IMR-90 (cell line): ENCODE measurements at regions not wholly inside any gene's neighbourhood (a gene's known extent, or its start where the extent isn't known, plus 50 kb on each side); places are given as distances from the start of the nearest gene placed in this dataset.

Experiments
- ATAC-seq: fragments of 200-7000 bp; cut with Tn5 transposase; 2 replicates; pipeline ENCODE4 v1.9.1; 2020; ENCODE audit warnings: low read depth, mild to moderate bottlenecking, moderate library complexity
- BruUV-seq: library from RNA; stranded (reverse); fragments of 400-500 nt; replicated peaks from 2 replicates; lab custom pipeline; 2021; lab: Mats Ljungman, UMichigan
- CTCF ChIA-PET: fragments of 300-600 bp; formaldehyde crosslinking; extraction: SDS; loops from one replicate; lab custom pipeline; 2021; ENCODE audit warnings: antibody characterized with exemption; lab: Yijun Ruan, JAX
- POLR2A ChIA-PET: fragments of 300-600 bp; sonication (Branson Sonifier 250); formaldehyde crosslinking; loops from one replicate; lab custom pipeline; 2022; ENCODE audit warnings: antibody characterized with exemption; ENCODE audit not compliant: unreplicated experiment; lab: Charles Lee
- DNase-seq: peaks from one replicate; pipeline ENCODE4 v3.0.0; 2013
- H2AFZ ChIP-seq: replicated peaks from 2 replicates; pipeline ENCODE3; 2013; ENCODE audit warnings: low read length, mild to moderate bottlenecking; ENCODE audit not compliant: poor library complexity
- H2AK5ac ChIP-seq: 2 replicates; pipeline ENCODE4 v1.6.1; 2013; ENCODE audit warnings: low read depth, low read length, inconsistent platforms
- H2AK9ac ChIP-seq: replicated peaks from 2 replicates; pipeline ENCODE3; 2013; ENCODE audit warnings: mild to moderate bottlenecking, low read depth, low read length, moderate library complexity; ENCODE audit not compliant: poor library complexity
- H2BK120ac ChIP-seq: 2 replicates; pipeline ENCODE4 v1.6.1; 2013; ENCODE audit warnings: low read depth, low read length, inconsistent platforms
- H2BK15ac ChIP-seq: 3 replicates; pipeline ENCODE4 v1.6.1; 2013; ENCODE audit warnings: low read depth, low read length, inconsistent platforms
- H2BK20ac ChIP-seq: 2 replicates; pipeline ENCODE4 v1.6.1; 2013; ENCODE audit warnings: low read depth, mild to moderate bottlenecking, inconsistent platforms, low read length, moderate library complexity
- H2BK5ac ChIP-seq: 2 replicates; pipeline ENCODE4 v1.6.1; 2013; ENCODE audit warnings: mild to moderate bottlenecking, low read depth, low read length, inconsistent platforms; ENCODE audit not compliant: poor library complexity, severe bottlenecking
- H3K14ac ChIP-seq: replicated peaks from 2 replicates; pipeline ENCODE4 v1.6.1; 2013; ENCODE audit warnings: low read depth, low read length, inconsistent platforms
- H3K18ac ChIP-seq: 2 replicates; pipeline ENCODE4 v1.6.1; 2013; ENCODE audit warnings: low read depth, low read length, control low read depth
- H3K23ac ChIP-seq: 2 replicates; pipeline ENCODE4 v1.6.1; 2013; ENCODE audit warnings: low read depth, low read length, inconsistent platforms
- H3K27ac ChIP-seq: 2 replicates; pipeline ENCODE4 v1.5.1; 2013; ENCODE audit warnings: mild to moderate bottlenecking, control low read depth, low read length; ENCODE audit not compliant: insufficient read depth
- H3K27me3 ChIP-seq: 2 replicates; pipeline ENCODE4 v1.6.1; 2013; ENCODE audit warnings: low read length; ENCODE audit not compliant: control insufficient read depth, insufficient read depth
- H3K36me3 ChIP-seq: 2 replicates; pipeline ENCODE4 v1.6.1; 2013; ENCODE audit warnings: low read length, mixed read lengths; ENCODE audit not compliant: control insufficient read depth, insufficient read depth
- H3K4ac ChIP-seq: 2 replicates; pipeline ENCODE4 v1.6.1; 2013; ENCODE audit warnings: low read depth, low read length, inconsistent platforms
- H3K4me1 ChIP-seq: 2 replicates; pipeline ENCODE4 v1.6.1; 2013; ENCODE audit warnings: low read length, mixed read lengths; ENCODE audit not compliant: control insufficient read depth, insufficient read depth
- H3K4me2 ChIP-seq: 2 replicates; pipeline ENCODE4 v1.6.1; 2013; ENCODE audit warnings: low read depth, mild to moderate bottlenecking, control low read depth, low read length, moderate library complexity
- H3K4me3 ChIP-seq: 2 replicates; pipeline ENCODE4 v1.5.1; 2013; ENCODE audit warnings: low read depth, mild to moderate bottlenecking, control low read depth, low read length, moderate library complexity; ENCODE audit not compliant: insufficient read depth
- H3K56ac ChIP-seq: 2 replicates; pipeline ENCODE4 v1.6.1; 2013; ENCODE audit warnings: low read length, inconsistent platforms; ENCODE audit not compliant: insufficient read depth; ENCODE audit errors: extremely low read depth
- H3K79me1 ChIP-seq, 2 experiments: 2 replicates each; pipeline ENCODE4 v1.6.1; 2013; ENCODE audit warnings: low read length in 2 of 2, inconsistent platforms in 1 of 2, low read depth in 1 of 2
- H3K9ac ChIP-seq: 2 replicates; pipeline ENCODE4 v1.6.1; 2013; ENCODE audit warnings: low read depth, low read length, control low read depth
- H3K9me1 ChIP-seq: 2 replicates; pipeline ENCODE4 v1.6.1; 2013; ENCODE audit warnings: low read length, inconsistent platforms; ENCODE audit not compliant: insufficient read depth
- H3K9me3 ChIP-seq: 2 replicates; pipeline ENCODE4 v1.6.1; 2013; ENCODE audit warnings: low read length; ENCODE audit not compliant: control insufficient read depth, insufficient read depth
- H4K20me1 ChIP-seq: 2 replicates; pipeline ENCODE4 v1.6.1; 2013; ENCODE audit warnings: low read length, inconsistent platforms; ENCODE audit not compliant: insufficient read depth
- H4K5ac ChIP-seq: 2 replicates; pipeline ENCODE4 v1.6.1; 2013; ENCODE audit warnings: mild to moderate bottlenecking, low read depth, low read length, control low read depth
- H4K8ac ChIP-seq, 2 experiments: 2 replicates each; pipeline ENCODE4 v1.6.1; 2013; ENCODE audit warnings: low read depth in 2 of 2, low read length in 2 of 2, control low read depth in 1 of 2, inconsistent platforms in 1 of 2
- H4K91ac ChIP-seq: 2 replicates; pipeline ENCODE4 v1.6.1; 2013; ENCODE audit warnings: low read depth, low read length, inconsistent platforms; ENCODE audit not compliant: insufficient read depth
- MAFK ChIP-seq: IDR thresholded peaks from 2 replicates; pipeline ENCODE4 v1.6.1; 2012; ENCODE audit warnings: low read depth, low read length, improper control_type of control experiment
- dilution Hi-C: fragments of 300-500 bp; cut with HindIII; formaldehyde crosslinking; loops from one replicate; pipeline ENCODE4 v1.14.3; 2018; ENCODE audit warnings: low sequenced_read_pairs; ENCODE audit not compliant: unreplicated experiment
- in situ Hi-C: fragments of 300-500 bp; cut with MboI; formaldehyde crosslinking; loops from 3 replicates; pipeline ENCODE4 v1.14.3; 2019; ENCODE audit warnings: low sequenced_read_pairs, inconsistent platforms, mixed read lengths
- intact Hi-C: fragments of 100-400 bp; cut with micrococcal nuclease; formaldehyde crosslinking; loops from 2 replicates; pipeline ENCODE4 v1.10.0; 2022
- TF ChIP-seq, protein P1 (sequence below): fragments of 150-350 bp; IDR thresholded peaks from 2 replicates; pipeline ENCODE4 v1.6.1; 2016; ENCODE audit warnings: low read depth, mild to moderate bottlenecking, low read length, moderate library complexity, borderline replicate concordance

DNA sequence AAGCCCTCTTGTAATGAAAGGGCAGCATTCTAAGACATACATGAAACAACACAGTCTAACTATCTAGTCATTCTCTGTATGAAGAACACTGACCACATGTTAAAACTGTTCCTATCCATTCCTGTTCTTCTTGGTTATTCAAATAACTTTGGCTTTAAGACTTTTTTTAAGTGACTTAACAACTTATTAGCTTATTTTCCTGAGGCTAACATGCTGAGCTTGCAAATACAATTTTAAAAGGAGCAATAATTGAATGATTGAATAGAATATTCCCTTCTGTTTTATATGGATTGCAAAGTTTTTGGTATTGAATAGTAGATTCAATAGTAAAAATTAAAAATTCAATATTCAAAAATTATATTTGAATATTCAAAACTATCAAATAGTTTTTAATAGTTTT, 92.3 kb downstream of the HTR5A start:
- Histone ChIP-seq H2BK120ac (no peak overlapping the region), H2BK15ac (no peak overlapping the region), H3K27ac (no peak overlapping the region), H2BK20ac (no peak overlapping the region), H2AFZ (no peak overlapping the region), H3K4ac (no peak overlapping the region), H2AK9ac (no peak overlapping the region), H4K91ac (no peak overlapping the region), H3K23ac (no peak overlapping the region), H3K9ac (no peak overlapping the region), H3K36me3 (no peaks in the 10 kb centered on the region), H3K4me3 (no peak overlapping the region), H3K9me1 (no peaks in the 10 kb centered on the region), H4K8ac (no peak overlapping the region), H3K4me1 (no peaks in the 10 kb centered on the region), H2BK5ac (no peak overlapping the region), H3K56ac (no peak overlapping the region), H3K27me3 (no peaks in the 10 kb centered on the region), H3K14ac (no peak overlapping the region), H3K18ac (no peak overlapping the region), H4K20me1 (no peaks in the 10 kb centered on the region), H3K79me1 (no peaks in the 10 kb centered on the region), H3K9me3 (no peaks in the 10 kb centered on the region), H4K5ac (no peak overlapping the region), H2AK5ac (no peak overlapping the region), H3K4me2 (no peak overlapping the region)
- ATAC-seq: no peak
- in situ Hi-C loops (no loop called here), dilution Hi-C loops (no loop called here), intact Hi-C loops (no loop called here)
- DNase-seq: no peak
- ChIA-PET POLR2A (no interaction called here), CTCF (no interaction called here)
- TF ChIP-seq MAFK: peak; percentile 72
- TF ChIP-seq, protein P1, sequence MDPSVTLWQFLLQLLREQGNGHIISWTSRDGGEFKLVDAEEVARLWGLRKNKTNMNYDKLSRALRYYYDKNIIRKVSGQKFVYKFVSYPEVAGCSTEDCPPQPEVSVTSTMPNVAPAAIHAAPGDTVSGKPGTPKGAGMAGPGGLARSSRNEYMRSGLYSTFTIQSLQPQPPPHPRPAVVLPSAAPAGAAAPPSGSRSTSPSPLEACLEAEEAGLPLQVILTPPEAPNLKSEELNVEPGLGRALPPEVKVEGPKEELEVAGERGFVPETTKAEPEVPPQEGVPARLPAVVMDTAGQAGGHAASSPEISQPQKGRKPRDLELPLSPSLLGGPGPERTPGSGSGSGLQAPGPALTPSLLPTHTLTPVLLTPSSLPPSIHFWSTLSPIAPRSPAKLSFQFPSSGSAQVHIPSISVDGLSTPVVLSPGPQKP: no peak
- no TSS peak for BruUV-seq
